ENCODE measurements at regions not wholly inside any gene's neighbourhood (a gene's known extent, or its start where the extent isn't known, plus 50 kb on each side); places are given as distances from the start of the nearest gene placed in this dataset.

DNA sequence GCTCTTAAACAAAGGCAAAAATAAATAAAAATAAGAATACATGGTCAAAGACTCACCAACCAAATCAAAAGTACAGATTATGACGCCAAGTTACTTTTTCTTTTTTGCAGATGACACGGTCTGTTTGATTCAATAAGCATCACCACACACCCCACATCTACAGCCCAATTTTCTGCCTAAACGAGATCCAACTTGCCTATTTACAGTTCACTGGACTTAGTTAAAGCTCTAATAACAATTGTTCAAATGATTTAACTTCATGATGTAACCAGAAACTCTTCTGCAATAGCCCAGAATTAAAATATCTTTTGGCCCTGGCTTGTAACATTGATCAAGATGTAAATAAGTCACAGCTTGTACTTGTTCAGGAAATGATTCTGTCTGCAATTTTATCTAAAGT is 590.3 kb upstream of the C9orf72 start:
- peaks cover 0 to 12% (median 4%) of the 10 kb centered on the region in 7 donors for H3K9me3 Mint-ChIP-seq
- H3K4me1 Mint-ChIP-seq = no peaks in the 10 kb centered on the region
- H3K4me3 Mint-ChIP-seq = no peak overlapping the region
- DNase-seq = no peak
- no peaks in the 10 kb centered on the region for H3K36me3 Mint-ChIP-seq
- H3K27ac Mint-ChIP-seq = no peak overlapping the region
- no peak for ATAC-seq (ENCODE audit: low read depth in 2 of 2)
- H3K27me3 Mint-ChIP-seq = no peaks in the 10 kb centered on the region

- DNase-seq = no peak
- Mint-ChIP-seq H3K9me3 (peaks cover 0 to 12% (median 4%) of the 10 kb centered on the region in 7 donors), H3K27ac (no peak overlapping the region), H3K27me3 (no peaks in the 10 kb centered on the region), H3K36me3 (no peaks in the 10 kb centered on the region), H3K4me3 (no peak overlapping the region), H3K4me1 (no peaks in the 10 kb centered on the region)
- no peak for ATAC-seq (ENCODE audit: low read depth in 2 of 2)
Observed at GRCh38 chr9:28166179-28166578, 592.9 kb upstream of the C9orf72 start.

DNA sequence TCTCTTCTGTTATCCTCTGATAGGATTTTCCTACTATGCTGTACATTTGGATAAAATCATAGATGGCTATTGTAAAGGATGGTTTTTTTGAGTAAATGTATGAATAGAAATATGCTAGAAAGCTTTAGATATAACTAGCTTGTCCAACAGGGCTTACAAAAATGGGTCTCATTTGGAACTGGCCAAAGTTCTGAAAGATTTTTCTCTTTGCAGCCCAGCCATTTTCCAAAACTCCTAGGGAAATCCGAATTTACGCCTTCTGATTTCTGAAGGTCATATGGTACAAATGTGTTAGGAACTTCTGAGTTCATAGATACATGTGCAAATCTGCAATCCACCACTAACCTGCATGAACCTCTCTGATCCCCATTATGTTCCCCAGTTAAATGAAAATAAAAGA is 603.9 kb upstream of the C9orf72 start:
- ATAC-seq (ENCODE audit: low read depth in 2 of 2) (no peak), DNase-seq (no peak)
- Mint-ChIP-seq H3K4me1 (no peaks in the 10 kb centered on the region), H3K36me3 (no peaks in the 10 kb centered on the region), H3K9me3 (peaks cover 0 to 8% (median 3%) of the 10 kb centered on the region in 7 donors), H3K27me3 (no peaks in the 10 kb centered on the region), H3K4me3 (no peak overlapping the region), H3K27ac (no peak overlapping the region)

GRCh38 chr9:28177925-28178324 is 604.6 kb upstream of the C9orf72 start:
- Mint-ChIP-seq H3K4me3 (no peak overlapping the region), H3K27ac (no peak overlapping the region)
- ATAC-seq (ENCODE audit: low read depth in 2 of 2) = no peak

GRCh38 chr9:28179893-28180292 is 606.6 kb upstream of the C9orf72 start:
- ATAC-seq (ENCODE audit: low read depth in 2 of 2) (no peak), DNase-seq (no peak)
- H3K4me3 Mint-ChIP-seq = no peak overlapping the region
- peaks cover 0 to 7% (median 5%) of the 10 kb centered on the region in 7 donors for H3K9me3 Mint-ChIP-seq
- no peaks in the 10 kb centered on the region for H3K4me1 Mint-ChIP-seq
- no peaks in the 10 kb centered on the region for H3K27me3 Mint-ChIP-seq
- no peaks in the 10 kb centered on the region for H3K36me3 Mint-ChIP-seq
- no peak overlapping the region for H3K27ac Mint-ChIP-seq

More at GRCh38 chr9:28177925-28178324, 604.6 kb upstream of the C9orf72 start:
- Mint-ChIP-seq H3K4me1 (no peaks in the 10 kb centered on the region), H3K9me3 (peaks cover 0 to 5% (median 3%) of the 10 kb centered on the region in 7 donors), H3K36me3 (no peaks in the 10 kb centered on the region), H3K27me3 (no peaks in the 10 kb centered on the region)
- no peak for DNase-seq

DNA sequence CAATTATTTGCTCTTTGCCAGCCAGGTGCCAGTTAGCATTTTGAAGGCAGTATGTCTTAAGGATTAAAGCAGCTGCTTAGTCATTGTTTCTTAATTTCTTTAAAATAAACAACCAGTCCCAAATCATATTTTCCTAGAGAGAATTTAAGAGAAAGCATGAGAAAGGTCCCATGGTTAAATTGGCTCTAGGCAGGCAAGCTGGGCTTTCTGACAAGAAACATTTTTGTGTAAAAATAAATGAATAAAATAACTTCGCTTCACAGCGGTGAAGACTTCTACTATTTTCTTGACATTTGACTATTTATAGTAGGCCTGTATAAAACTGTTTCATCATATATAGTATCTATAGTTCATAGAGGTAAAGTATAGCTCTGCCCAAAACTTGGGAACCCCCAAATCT is 617.7 kb upstream of the C9orf72 start:
- no peak overlapping the region for H3K4me3 Mint-ChIP-seq
- ATAC-seq (ENCODE audit: low read depth in 2 of 2) = no peak
- peaks cover 3 to 12% (median 9%) of the 10 kb centered on the region in 7 donors for H3K9me3 Mint-ChIP-seq
- H3K4me1 Mint-ChIP-seq = no peaks in the 10 kb centered on the region
- no peaks in the 10 kb centered on the region for H3K36me3 Mint-ChIP-seq
- no peak for DNase-seq
- H3K27ac Mint-ChIP-seq = no peak overlapping the region
- H3K27me3 Mint-ChIP-seq = no peaks in the 10 kb centered on the region

DNA sequence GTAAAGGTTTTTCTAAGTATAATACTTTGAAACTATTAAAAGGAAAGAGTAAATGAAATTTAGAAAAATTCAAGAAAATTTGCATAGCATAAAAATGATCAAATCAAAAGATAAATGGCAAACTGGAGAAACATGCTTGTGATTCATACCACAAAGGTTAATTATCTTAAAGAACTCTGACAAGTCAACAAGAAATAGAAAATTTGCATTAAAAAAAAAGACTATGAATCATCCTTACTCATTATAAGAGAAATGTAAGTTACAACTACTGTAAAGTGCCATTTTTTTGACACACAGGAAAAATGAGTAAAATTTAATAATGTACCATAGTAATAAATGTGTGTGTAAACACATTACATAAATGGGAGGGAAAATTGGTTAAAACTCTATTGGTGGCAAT is 624.4 kb upstream of the C9orf72 start:
- no peaks in the 10 kb centered on the region for H3K36me3 Mint-ChIP-seq
- H3K4me1 Mint-ChIP-seq = no peaks in the 10 kb centered on the region
- no peaks in the 10 kb centered on the region for H3K27me3 Mint-ChIP-seq
- no peak for DNase-seq
- no peak overlapping the region for H3K4me3 Mint-ChIP-seq
- peaks cover 0 to 10% (median 1%) of the 10 kb centered on the region in 7 donors for H3K9me3 Mint-ChIP-seq
- ATAC-seq (ENCODE audit: low read depth in 2 of 2) = no peak
- no peak overlapping the region for H3K27ac Mint-ChIP-seq

DNA sequence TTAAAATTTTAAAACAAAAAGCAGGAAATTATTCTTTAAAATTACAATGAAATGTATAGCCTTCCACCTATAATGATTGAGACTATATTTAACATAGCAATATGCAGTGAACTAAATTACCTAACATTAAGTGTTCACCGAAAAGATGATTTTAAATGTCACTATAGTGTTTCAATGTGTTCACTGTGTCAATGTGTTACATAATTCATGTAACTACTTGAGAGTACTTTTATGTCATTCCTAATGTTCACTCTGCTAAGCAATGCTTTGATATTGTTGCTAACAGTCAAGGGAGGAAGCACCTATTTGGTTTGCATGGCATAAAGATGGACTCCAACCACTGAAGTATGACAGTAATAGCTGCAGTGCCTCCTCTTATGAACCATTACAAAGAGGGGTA is 629.8 kb upstream of the C9orf72 start:
- Mint-ChIP-seq H3K4me3 (no peak overlapping the region), H3K9me3 (peaks cover 0 to 15% (median 1%) of the 10 kb centered on the region in 7 donors)

GRCh38 chr9:28206280-28206679 is 633.0 kb upstream of the C9orf72 start:
- Mint-ChIP-seq H3K4me3 (no peak overlapping the region), H3K36me3 (no peaks in the 10 kb centered on the region), H3K27ac (no peak overlapping the region), H3K27me3 (no peaks in the 10 kb centered on the region), H3K4me1 (no peaks in the 10 kb centered on the region), H3K9me3 (peaks cover 0 to 10% (median 0%) of the 10 kb centered on the region in 7 donors)
- DNase-seq = no peak
- ATAC-seq (ENCODE audit: low read depth in 2 of 2) = no peak

More for the DNA sequence above, 629.8 kb upstream of the C9orf72 start:
- DNase-seq = no peak
- Mint-ChIP-seq H3K36me3 (no peaks in the 10 kb centered on the region), H3K27me3 (no peaks in the 10 kb centered on the region), H3K4me1 (no peaks in the 10 kb centered on the region), H3K27ac (no peak overlapping the region)
- no peak for ATAC-seq (ENCODE audit: low read depth in 2 of 2)

DNA sequence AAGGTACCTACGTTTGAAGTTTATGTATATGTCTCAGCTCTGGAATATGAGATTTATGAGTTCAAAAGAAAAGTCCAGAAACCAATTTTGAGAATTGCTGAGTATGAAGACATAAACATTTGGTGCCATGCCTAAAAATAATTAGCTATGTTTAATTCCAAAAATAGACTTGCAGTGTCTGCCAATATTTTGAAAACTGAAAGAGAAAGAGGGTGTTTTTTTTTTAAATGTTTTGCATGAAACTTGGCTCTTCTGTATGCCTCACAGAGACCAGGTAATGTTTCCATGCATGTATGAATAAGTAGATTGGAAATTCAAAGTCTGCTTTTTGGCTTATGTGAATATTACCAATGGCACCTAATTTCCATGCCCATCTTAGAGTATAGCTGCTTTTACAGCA is 634.4 kb upstream of the C9orf72 start:
- Mint-ChIP-seq H3K4me1 (no peaks in the 10 kb centered on the region), H3K9me3 (peaks cover 0 to 5% (median 0%) of the 10 kb centered on the region in 7 donors), H3K27ac (no peak overlapping the region), H3K4me3 (no peak overlapping the region), H3K36me3 (no peaks in the 10 kb centered on the region), H3K27me3 (no peaks in the 10 kb centered on the region)
- ATAC-seq (ENCODE audit: low read depth in 2 of 2) (no peak), DNase-seq (no peak)

GRCh38 chr9:28209130-28209529 is 635.8 kb upstream of the C9orf72 start:
- DNase-seq = no peak
- no peaks in the 10 kb centered on the region for H3K4me1 Mint-ChIP-seq
- H3K4me3 Mint-ChIP-seq = no peak overlapping the region
- peaks cover 0 to 5% (median 0%) of the 10 kb centered on the region in 7 donors for H3K9me3 Mint-ChIP-seq
- no peak overlapping the region for H3K27ac Mint-ChIP-seq
- ATAC-seq (ENCODE audit: low read depth in 2 of 2) = no peak
- no peaks in the 10 kb centered on the region for H3K27me3 Mint-ChIP-seq
- H3K36me3 Mint-ChIP-seq = no peaks in the 10 kb centered on the region

- no peaks in the 10 kb centered on the region for H3K27me3 Mint-ChIP-seq
- H3K4me1 Mint-ChIP-seq = no peaks in the 10 kb centered on the region
- ATAC-seq (ENCODE audit: low read depth in 2 of 2) (no peak), DNase-seq (no peak)
- peaks cover 0 to 3% (median 0%) of the 10 kb centered on the region in 7 donors for H3K9me3 Mint-ChIP-seq
- no peak overlapping the region for H3K4me3 Mint-ChIP-seq
- no peak overlapping the region for H3K27ac Mint-ChIP-seq
- no peaks in the 10 kb centered on the region for H3K36me3 Mint-ChIP-seq
Observed at GRCh38 chr9:28212979-28213378, 639.7 kb upstream of the C9orf72 start.

DNA sequence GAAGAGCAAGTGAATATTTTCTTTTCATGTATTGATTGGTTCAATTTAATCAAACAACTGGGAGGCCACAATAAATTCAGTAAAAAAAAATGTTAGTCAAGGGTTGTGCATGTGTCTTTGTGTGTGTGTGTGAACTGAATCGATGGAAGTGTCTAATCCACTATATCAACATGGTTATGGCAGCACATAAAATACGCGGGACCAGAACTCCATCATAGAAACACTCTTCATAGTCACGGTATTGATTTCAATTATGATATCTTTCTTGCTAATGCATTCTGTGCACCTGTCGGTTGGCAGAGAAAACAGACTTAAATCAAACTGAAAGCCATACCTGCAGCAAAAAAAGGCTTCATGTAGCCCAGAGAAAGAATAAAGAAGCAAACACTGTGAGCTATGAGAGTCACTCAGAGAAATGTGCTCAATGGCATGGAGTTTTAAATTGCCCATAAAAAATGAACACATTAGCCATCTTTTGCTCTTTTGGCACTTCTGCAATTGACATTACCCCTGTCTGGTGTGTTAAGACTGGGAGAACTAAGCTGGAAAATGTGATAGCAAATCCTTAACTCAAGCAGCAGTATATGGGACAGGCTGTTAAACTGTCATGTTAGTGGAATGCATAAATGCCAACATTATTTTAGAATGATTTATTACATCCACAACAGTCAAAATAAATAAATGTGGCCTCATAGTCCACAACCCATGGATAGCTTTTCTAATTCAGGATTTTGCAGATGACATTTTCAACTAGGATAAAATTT is 642.4 kb upstream of the C9orf72 start:
- Mint-ChIP-seq H3K36me3 (no peaks in the 10 kb centered on the region), H3K9me3 (peaks cover 0 to 3% (median 0%) of the 10 kb centered on the region in 7 donors), H3K4me3 (no peak overlapping the region), H3K27ac (no peak overlapping the region), H3K27me3 (no peaks in the 10 kb centered on the region), H3K4me1 (no peaks in the 10 kb centered on the region)
- ATAC-seq (ENCODE audit: low read depth in 2 of 2) = no peak
- DNase-seq = no peak

DNA sequence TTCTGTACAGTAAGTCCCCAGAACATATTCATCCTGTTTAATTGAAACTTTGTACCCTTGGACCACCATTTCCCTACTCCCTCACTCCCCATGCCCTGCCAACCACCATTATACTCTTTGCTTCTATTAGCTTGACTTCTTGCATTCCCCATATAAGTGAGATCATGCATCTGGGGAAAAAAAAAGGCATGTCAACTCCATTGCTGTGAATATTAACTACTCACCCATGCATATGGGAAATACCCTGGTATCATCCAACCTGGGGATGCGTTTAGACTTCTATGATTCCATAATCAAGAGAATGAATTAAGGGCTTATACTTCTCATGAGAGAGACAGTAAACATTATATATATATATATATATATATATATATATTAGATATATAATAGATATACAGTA is 659.4 kb upstream of the C9orf72 start:
- H3K9me3 Mint-ChIP-seq = peaks cover 0 to 13% (median 7%) of the 10 kb centered on the region in 7 donors

More for the DNA sequence above, 659.4 kb upstream of the C9orf72 start:
- Mint-ChIP-seq H3K36me3 (no peaks in the 10 kb centered on the region), H3K4me3 (no peak overlapping the region), H3K4me1 (no peaks in the 10 kb centered on the region), H3K27me3 (no peaks in the 10 kb centered on the region), H3K27ac (no peak overlapping the region)
- no peak for DNase-seq
- ATAC-seq (ENCODE audit: low read depth in 2 of 2) = no peak

All from naive B cell (primary cell).